ENCODE measurements at regions not wholly inside any gene's neighbourhood (a gene's known extent, or its start where the extent isn't known, plus 50 kb on each side); places are given as distances from the start of the nearest gene placed in this dataset.
"Not testable (repeated sequence)": the region's sequence is repeated elsewhere in the genome, so short reads cannot be mapped to it uniquely, and the experiment has no call there.

DNA sequence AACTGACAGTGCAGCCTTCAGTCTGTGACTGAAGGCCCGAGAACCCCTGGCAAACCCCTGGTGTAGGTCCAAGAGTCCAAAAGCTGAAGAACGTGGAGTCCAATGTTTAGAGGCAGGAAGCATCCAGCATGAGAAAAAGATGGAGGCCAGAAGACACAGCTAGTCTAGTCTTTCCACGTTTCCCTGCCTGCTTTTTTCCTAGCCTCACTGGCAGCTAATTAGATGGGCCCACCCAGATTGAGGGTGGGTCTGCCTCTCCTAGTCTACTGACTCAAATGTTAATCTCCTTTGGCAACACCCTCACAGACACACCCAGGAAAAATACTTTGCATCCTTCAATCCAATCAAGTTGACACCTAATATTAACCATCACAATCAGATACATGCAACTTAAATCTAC is 87.8 kb downstream of the TENT5D start:
- DNase-seq (ENCODE audit: low read depth in 4 of 4, low spot score in 3 of 4): not testable (repeated sequence)

DNA sequence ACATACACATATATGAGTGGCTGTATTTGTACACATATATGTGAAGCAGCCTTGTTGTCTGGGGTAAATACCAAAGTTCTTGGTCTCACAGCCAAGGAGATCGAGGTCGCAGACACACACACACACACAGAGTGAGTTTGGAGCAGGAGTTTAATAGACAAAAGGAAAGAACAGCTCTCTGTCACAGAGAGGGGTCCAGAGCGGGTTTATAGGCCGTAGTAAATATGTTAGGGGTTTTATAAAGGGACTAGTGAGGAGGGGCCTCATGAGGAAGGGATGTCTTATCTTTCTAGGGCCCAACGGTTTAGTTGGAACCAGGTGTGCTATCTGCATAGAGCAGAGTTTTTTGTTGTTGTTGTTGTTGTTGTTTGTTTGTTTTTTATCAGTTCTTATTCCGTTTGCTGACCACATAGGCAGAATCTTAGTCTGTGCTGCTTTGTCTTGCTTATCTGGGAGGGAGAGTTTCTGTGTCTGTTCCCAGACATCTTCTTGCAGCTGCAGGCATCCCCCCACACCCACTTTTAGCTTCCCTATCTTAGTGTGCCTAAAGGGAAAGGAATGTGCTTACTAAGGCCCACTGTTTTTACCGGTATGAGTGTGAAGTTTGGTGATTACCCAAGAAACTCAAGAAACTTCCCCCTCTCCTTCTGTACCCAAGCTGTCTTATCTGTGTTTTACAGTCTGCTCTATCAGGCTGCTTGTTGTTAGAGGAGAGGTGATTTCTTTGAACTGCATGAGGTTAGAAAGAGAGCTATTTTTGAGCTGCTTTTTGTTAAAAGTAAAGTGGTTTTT is 91.9 kb downstream of the TENT5D start:
- DNase-seq (ENCODE audit: low read depth in 4 of 4, low spot score in 3 of 4): no peak

DNA sequence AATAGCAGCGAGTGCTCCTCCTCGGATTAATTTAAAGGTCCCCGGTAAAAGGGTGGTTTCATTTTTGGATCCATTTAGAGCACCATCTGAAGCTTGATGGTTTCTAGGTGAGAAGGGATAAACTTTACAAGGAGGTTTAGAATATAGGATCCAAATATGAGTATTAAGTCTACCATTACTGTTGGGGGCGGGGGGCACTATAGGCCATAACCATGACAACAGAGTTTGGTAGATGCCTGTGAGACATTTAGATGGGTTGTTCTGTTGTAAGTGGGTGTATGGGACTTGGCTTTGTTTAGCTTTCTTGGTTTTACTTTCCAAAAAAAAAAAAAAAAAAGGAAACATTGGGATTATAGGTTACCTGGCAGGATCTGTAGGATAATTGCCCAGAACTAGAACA is 92.7 kb downstream of the TENT5D start:
- DNase-seq (ENCODE audit: low read depth in 4 of 4, low spot score in 3 of 4): no peak

DNA sequence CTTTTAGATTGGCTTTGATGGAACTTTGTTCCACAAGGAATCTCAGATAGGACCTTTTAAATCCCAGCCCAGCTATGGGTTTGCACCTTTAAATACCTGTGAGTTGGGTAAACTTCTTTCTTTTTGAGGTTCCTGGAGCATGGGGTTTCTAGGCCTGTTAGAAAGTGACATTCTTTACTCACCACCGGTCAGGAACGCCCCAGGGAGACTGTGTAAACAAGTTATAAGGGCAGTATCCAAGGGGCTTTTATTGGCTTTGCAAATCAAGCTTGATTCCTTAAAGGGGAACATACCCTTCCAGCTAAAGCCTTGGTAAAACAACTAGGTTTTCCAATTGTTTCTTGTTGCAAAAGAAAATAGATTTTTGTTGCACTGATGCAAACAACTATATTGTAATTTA is 93.4 kb downstream of the TENT5D start:
- DNase-seq (ENCODE audit: low read depth in 4 of 4, low spot score in 3 of 4): no peak

DNA sequence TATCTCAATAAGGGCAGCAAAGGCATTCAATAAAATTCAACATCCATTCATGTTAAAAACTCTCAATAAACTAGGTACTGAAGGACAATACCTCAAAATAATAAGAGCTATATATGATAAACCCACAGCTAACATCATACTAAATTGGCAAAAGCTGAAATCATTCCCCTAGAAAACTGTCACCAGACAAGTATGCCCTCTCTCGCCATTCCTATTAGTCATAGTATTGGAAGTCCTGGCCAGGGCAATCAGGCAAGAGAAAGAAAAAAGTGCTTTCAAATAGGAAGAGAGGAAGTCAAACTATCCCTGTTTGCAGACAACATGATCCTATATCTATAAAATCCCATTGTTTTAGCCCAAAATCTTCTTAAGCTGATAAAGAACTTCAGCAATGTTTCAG is 116.8 kb downstream of the TENT5D start:
- DNase-seq (ENCODE audit: low read depth in 4 of 4, low spot score in 3 of 4): no peak

DNA sequence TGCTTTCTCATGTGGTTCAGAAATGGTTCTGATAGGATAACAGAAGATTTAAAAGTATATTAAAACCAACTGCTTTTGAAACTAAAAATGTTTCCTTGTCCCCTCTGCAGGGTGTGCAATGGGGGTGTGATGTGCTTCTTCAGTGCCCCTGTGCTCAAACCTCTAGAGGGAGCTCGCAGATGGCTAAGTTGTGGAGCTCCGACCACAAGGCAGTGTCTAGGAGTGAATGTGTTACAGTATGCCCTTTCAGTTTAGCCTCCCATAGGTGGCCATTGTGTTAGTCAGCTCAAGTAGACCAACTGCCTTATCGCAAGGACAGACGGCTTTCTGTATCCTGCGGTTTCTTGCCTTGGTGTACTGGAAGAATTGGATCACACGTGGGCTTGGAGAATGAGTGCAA is 130.5 kb downstream of the TENT5D start:
- DNase-seq (ENCODE audit: low read depth in 4 of 4, low spot score in 3 of 4): no peak

DNA sequence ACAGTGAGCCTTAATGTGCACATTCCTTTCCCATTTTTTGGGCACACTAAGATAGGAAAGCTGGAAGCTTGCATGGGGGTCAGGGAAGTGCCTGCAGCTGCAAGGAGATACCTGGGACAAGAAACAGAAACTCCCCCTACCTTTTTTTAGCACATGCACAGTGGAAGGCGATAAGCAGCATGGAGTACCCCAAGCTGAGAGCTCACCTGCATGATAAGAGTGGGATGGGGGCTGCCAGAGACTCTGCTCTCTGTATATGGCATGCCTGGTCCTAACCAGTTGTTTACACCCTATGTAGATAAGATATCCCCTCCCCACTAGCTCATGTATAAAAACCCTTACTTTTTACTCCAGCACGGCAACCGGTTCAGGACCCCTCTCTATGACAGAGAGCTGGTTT is 135.9 kb downstream of the TENT5D start:
- DNase-seq (ENCODE audit: low read depth in 4 of 4, low spot score in 3 of 4): no peak

DNA sequence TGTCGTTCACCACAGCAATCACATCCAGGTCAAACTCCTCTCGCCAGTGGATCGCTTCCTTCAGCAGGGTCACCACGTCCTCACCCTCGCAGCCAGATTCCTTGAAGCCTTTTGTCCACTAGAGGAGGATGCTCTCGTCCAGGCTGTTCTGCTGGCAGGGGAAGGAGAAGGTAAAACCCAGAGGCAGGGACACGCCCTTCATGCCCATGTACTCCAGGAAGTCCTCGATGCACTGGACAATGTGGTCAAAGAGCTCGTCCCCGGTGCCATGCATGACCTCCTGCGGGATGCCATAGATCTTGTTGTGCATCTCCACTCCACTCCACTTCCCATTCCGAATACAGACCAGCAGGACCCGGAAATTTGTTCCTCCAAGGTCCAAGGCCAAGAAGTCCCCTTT is 152.4 kb downstream of the TENT5D start:
- DNase-seq (ENCODE audit: low read depth in 4 of 4, low spot score in 3 of 4): no peak

DNA sequence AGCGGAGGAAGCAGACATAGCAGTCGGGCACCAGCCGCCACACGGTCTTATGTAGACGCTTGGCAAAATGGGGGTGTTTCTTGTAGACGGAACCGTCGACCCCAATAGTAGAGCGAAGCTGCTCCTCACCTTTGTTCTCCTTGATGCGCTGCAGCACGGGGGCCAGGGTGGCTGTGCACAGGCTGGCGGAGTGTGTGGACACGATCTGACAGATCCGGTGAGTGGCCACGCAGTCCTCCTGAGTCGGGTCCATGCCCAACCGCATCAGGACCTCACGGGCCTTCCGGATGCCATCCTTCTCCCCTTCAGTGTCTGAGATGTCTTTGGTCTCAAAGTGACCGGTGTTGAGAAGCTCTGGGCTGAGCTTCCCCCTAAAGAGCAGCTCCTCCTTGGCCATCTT is 153.0 kb downstream of the TENT5D start:
- DNase-seq (ENCODE audit: low read depth in 4 of 4, low spot score in 3 of 4): no peak

DNA sequence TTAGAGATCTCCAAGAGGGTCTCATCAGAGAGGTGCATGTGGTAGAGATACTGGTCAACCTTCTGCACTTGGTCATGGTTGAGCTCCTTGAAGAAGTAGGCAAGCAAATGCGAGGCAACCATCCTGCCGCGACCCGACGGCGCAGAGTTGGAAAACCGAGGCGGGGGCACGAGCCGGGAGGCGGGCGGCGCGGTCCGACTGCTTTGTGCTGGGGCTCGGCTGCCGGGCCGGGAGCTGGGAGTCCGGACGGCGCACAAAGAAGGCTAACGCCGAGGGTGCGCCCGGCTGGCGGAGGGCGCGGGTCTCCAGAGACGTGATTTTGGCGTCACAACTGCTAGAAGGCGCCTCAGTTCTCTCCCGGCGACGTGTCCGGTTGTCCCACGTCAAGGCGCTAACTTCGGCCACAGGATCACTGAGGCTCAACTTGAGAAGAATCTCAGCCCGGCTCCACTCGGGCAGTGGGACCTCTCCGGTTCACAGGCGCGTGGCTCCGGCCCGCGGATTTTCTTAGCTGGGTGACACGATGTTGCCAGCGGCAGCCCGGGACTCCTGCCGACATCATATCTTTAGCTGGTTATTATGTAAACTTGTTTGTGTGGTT is 154.3 kb downstream of the TENT5D start:
- not testable (repeated sequence) for DNase-seq (ENCODE audit: low read depth in 4 of 4, low spot score in 3 of 4)

DNA sequence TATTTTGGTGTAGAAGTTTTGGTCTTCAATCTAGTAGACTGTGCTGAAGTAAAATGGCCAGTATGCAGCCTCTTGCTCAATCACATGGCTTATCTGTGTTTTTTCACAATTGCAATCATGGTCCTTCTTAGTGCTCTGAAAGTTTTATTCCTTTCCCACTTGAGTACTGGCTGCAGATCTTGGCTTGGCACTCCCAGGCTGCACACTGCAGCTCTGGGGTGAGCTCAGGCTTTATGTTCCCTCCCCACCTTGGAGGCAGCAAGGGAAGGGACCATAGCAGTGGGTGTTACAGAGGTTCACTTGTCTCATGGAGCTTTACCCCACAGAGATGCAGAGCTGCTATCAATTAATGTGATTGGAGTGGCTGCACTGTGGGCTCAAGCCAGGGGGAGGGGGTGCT is 156.0 kb downstream of the TENT5D start:
- no peak for DNase-seq (ENCODE audit: low read depth in 4 of 4, low spot score in 3 of 4)

DNA sequence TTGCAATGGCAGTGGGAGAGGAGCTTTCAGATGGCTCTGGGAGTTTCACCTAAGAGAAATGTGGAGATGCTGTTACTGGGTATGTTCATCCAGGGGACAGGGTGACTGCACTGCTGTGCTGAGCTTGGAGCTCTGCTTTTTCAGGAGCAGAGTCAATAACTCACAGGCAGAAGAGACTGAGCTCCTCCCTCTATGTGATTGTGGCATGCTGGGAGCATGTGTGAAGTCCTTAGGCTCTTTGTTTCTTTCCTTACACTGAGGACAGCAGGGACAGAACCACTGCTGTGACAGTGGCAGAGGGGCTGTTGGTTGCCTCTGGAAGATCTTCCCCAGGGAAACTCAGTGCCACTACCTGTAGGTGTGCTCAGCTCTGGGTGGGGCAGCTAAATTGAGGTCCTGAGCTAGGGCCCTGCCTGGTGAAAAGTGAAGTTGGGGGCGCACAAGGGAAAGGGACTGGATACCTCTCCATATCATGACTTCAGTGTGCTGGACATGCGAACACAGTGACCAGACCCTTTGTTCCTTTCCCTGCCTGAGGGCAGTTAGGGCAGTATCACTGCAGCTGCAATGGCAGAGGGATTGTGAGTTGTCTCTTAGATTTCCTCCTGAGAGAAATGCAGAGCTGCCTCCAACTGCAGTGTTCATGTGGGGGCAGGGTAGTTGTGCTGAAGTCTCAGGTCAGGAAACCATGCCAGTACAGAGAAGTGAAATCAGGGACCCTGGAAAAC is 156.7 kb downstream of the TENT5D start:
- no peak for DNase-seq (ENCODE audit: low read depth in 4 of 4, low spot score in 3 of 4)

DNA sequence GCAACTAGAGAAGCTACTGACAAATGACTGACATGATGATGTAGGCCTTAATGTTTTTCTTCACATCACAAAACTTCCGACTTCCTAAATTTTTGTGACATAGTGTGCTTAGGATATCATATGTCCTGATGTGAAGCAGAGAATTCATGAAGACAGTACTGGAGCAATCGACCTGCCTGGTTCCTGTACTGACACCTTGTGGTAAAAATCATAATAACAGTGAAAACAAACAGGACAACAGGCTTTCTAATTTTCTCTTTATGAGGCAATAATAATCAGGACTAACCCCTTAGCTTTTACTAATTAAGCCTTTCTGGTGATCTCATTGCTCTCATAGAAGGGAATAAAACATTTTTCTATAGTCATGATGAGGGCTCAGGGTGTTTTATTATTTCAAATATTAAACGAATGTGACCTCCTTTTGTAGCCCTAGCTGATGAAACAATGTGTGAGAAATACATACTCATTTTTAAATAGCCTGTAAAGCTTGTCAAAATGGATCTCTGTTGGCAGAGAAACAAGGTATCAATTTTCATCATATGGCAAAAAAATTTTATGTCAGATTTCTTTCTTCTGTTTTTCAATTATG is 158.4 kb downstream of the TENT5D start:
- peak in 1 of 4 donors; percentile 4 for DNase-seq (ENCODE audit: low read depth in 4 of 4, low spot score in 3 of 4)

DNA sequence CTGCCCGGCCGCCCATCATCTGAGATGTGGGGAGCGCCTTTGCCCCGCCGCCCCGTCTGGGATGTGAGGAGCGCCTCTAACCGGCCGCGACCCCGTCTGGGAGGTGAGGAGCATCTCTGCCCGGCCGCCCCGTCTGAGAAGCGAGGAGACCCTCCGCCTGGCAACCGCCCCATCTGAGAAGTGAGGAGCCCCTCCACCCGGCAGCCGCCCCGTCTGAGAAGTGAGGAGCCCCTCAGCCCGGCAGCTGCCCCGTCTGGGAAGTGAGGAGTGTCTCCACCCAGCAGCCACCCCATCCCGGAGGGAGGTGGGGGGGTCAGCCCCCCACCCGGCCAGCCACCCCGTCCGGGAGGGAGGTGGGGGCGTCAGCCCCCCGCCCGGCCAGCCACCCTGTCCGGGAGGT is 170.7 kb downstream of the TENT5D start:
- not testable (repeated sequence) for DNase-seq (ENCODE audit: low read depth in 4 of 4, low spot score in 3 of 4)

DNA sequence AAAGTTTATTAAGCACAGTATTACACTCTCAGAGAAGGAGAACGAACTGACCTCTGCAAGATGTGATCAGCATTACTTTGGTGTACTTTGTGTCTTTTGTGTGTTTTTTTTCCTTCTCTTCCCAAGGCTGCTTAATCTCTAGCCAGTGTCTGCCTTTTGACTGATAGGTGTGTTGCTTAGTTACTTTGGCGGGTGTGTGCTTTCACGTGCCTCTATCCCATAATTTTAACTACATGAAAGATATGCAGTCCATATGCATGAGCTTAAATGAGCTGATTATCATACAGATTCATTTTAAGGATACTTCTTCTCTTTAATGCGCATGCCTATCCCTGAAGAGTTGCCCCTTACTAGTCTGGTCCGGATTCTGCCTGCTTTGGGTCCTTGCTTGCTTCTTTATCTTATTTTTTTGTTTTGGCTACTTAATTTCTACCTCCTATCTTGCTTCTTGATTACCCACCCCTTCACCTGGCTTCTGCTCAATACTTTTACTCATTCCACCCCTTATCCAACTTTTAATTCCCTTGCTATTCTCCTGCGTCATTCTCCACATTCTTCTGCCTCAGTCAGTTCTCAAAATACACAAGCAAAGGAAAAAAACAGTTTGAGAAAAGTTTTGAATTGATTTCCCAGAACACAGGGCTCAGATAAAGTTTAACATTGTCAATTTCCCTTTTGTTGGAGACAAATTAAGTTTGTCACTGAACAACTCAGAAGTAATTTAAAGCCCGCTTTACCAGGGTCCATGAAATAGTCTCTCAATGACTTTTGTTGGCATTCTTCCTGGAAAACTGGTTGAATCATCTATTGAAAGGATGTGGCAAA is 182.0 kb downstream of the TENT5D start:
- DNase-seq (ENCODE audit: low read depth in 4 of 4, low spot score in 3 of 4): no peak
